ENCODE measurements at regions not wholly inside any gene's neighbourhood (a gene's known extent, or its start where the extent isn't known, plus 50 kb on each side); places are given as distances from the start of the nearest gene placed in this dataset.

- H3K4me3 ChIP-seq (ENCODE audit: control extremely low read depth in 1 of 5, extremely low read depth in 1 of 5, insufficient read depth in 1 of 5, low read depth in 2 of 5, low read length in 4 of 5), result no peak overlapping the region
- Mint-ChIP-seq H3K9me3 (ENCODE audit: insufficient read depth) (peaks cover 9% of the 10 kb centered on the region), H3K4me1 (no peaks in the 10 kb centered on the region), H3K27me3 (peaks cover 10% of the 10 kb centered on the region), H3K27ac (no peak overlapping the region), H3K4me3 (no peak overlapping the region)
- H3K9me3 ChIP-seq (ENCODE audit: control extremely low read depth in 1 of 3, control insufficient read depth in 2 of 3, insufficient read depth in 1 of 3, low read length in 2 of 3), result peaks cover 0 to 5% (median 4%) of the 10 kb centered on the region in 3 donors
- WGBS (ENCODE audit: insufficient coverage), result no CpG with 5 or more reads among the region's 1 CpG
- no peak overlapping the region for H3K4me2 ChIP-seq (replicated peaks; ENCODE audit: low read depth, low read length, poor library complexity, severe bottlenecking)
- H4K20me1 ChIP-seq (ENCODE audit: control insufficient read depth, insufficient read depth, low read length, poor library complexity, severe bottlenecking), result no peaks in the 10 kb centered on the region
- no peak overlapping the region for H2AFZ ChIP-seq (ENCODE audit: insufficient read depth, low read depth, low read length, poor library complexity, severe bottlenecking)
- ChIA-PET CTCF (no interaction called here), POLR2A (no interaction called here)
- H3K9ac ChIP-seq (ENCODE audit: low read length), result no peak overlapping the region
- H3K27me3 ChIP-seq (replicated peaks in 1 of 4; ENCODE audit: control extremely low read depth in 1 of 4, control insufficient read depth in 3 of 4, insufficient read depth in 4 of 4, low read length in 3 of 4), result no peaks in the 10 kb centered on the region
- no peaks in the 10 kb centered on the region for H3K4me1 ChIP-seq (ENCODE audit: control insufficient read depth in 2 of 2, insufficient read depth in 2 of 2, low read length in 2 of 2)
- TF ChIP-seq CTCF (IDR thresholded peaks at IDR 0.05) (no peak), EZH2 (IDR thresholded peaks at IDR 0.05; ENCODE audit: borderline replicate concordance, insufficient read depth, low read depth, low read length, poor library complexity, severe bottlenecking) (no peak)
- no peaks in the 10 kb centered on the region for H3K79me2 ChIP-seq (ENCODE audit: control insufficient read depth, insufficient read depth, low read length)
- ATAC-seq (ENCODE audit: low read depth) (no peak), DNase-seq (no peak)
- intact Hi-C loops (cut with micrococcal nuclease), result no loop called here
- no peak overlapping the region for H3K27ac ChIP-seq (ENCODE audit: low read length in 2 of 2)
- H3K36me3 ChIP-seq (replicated peaks in 1 of 2; ENCODE audit: control extremely low read depth in 1 of 2, control insufficient read depth in 1 of 2, extremely low read depth in 1 of 2, insufficient read depth in 2 of 2, low read length in 1 of 2), result no peaks in the 10 kb centered on the region
Measured at GRCh38 chr1:224825525-224826000, 103.9 kb upstream of the DNAH14 start.

GRCh38 chr1:224828691-224829090 lies 100.8 kb upstream of the DNAH14 start:
- Histone ChIP-seq H3K36me3 (replicated peaks in 1 of 2; ENCODE audit: control extremely low read depth in 1 of 2, control insufficient read depth in 1 of 2, extremely low read depth in 1 of 2, insufficient read depth in 2 of 2, low read length in 1 of 2) (no peaks in the 10 kb centered on the region), H3K79me2 (ENCODE audit: control insufficient read depth, insufficient read depth, low read length) (no peaks in the 10 kb centered on the region), H3K27ac (ENCODE audit: low read length in 2 of 2) (no peak overlapping the region), H3K9ac (ENCODE audit: low read length) (no peak overlapping the region), H3K9me3 (ENCODE audit: control extremely low read depth in 1 of 3, control insufficient read depth in 2 of 3, insufficient read depth in 1 of 3, low read length in 2 of 3) (peaks cover 0 to 2% (median 0%) of the 10 kb centered on the region in 3 donors), H3K4me1 (ENCODE audit: control insufficient read depth in 2 of 2, insufficient read depth in 2 of 2, low read length in 2 of 2) (no peaks in the 10 kb centered on the region), H3K4me3 (ENCODE audit: control extremely low read depth in 1 of 5, extremely low read depth in 1 of 5, insufficient read depth in 1 of 5, low read depth in 2 of 5, low read length in 4 of 5) (no peak overlapping the region), H2AFZ (ENCODE audit: insufficient read depth, low read depth, low read length, poor library complexity, severe bottlenecking) (no peak overlapping the region), H3K4me2 (replicated peaks; ENCODE audit: low read depth, low read length, poor library complexity, severe bottlenecking) (no peak overlapping the region), H3K27me3 (replicated peaks in 1 of 4; ENCODE audit: control extremely low read depth in 1 of 4, control insufficient read depth in 3 of 4, insufficient read depth in 4 of 4, low read length in 3 of 4) (no peaks in the 10 kb centered on the region), H4K20me1 (ENCODE audit: control insufficient read depth, insufficient read depth, low read length, poor library complexity, severe bottlenecking) (no peaks in the 10 kb centered on the region)
- H3K27me3 Mint-ChIP-seq, result peaks cover 10% of the 10 kb centered on the region
- CTCF ChIA-PET, result no interaction called here
- no peak overlapping the region for H3K4me3 Mint-ChIP-seq
- intact Hi-C loops (cut with micrococcal nuclease), result no loop called here
- no peaks in the 10 kb centered on the region for H3K4me1 Mint-ChIP-seq
- POLR2A ChIA-PET, result no interaction called here
- no peak for DNase-seq
- H3K27ac Mint-ChIP-seq, result no peak overlapping the region
- peaks cover 7% of the 10 kb centered on the region for H3K9me3 Mint-ChIP-seq (ENCODE audit: insufficient read depth)
- TF ChIP-seq CTCF (IDR thresholded peaks at IDR 0.05), result no peak
- no peak for TF ChIP-seq EZH2 (IDR thresholded peaks at IDR 0.05; ENCODE audit: borderline replicate concordance, insufficient read depth, low read depth, low read length, poor library complexity, severe bottlenecking)
- no peak for ATAC-seq (ENCODE audit: low read depth)

All from B cell (primary cell).